ENCODE measurements at regions not wholly inside any gene's neighbourhood (a gene's known extent, or its start where the extent isn't known, plus 50 kb on each side); places are given as distances from the start of the nearest gene placed in this dataset.

DNA sequence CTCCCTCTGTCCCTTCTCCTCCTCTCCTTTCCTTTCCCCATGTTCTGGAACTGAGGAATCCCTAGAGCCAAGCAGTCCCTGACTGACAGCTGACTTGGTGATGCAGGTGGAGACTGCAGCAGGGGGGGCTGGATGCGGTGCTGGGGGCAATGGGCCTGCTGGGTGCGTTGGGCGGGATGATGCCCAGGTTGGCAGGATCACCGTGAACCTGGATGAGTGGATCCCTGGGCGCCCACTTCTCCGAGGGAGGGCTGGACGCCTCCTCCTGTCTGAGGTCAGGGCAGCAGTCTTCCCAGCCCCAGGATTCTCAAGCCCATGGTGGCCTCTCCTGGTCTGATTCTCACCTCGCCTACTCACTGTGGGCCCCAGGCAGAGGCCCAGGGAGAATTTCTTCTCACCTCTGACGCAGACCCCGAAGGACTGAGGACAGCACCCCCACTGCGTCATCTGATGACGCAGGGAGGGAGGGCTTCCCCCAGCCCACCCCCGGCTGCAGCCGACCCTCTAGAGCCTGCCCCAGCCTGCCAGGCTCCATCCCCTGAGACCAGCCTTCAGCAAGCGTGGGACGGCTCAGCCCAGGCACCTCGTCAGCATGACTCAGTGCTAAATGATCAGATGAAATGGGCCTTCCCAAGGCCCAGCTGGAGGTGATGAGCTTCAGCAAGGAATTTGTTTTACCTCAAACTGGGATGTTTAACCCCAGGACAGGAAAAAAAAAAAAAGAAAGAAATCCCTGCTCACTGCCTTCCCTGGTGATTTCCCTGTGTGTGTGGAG lies 188.0 kb upstream of the TNRC6C start:
- TF ChIP-seq, protein P1, sequence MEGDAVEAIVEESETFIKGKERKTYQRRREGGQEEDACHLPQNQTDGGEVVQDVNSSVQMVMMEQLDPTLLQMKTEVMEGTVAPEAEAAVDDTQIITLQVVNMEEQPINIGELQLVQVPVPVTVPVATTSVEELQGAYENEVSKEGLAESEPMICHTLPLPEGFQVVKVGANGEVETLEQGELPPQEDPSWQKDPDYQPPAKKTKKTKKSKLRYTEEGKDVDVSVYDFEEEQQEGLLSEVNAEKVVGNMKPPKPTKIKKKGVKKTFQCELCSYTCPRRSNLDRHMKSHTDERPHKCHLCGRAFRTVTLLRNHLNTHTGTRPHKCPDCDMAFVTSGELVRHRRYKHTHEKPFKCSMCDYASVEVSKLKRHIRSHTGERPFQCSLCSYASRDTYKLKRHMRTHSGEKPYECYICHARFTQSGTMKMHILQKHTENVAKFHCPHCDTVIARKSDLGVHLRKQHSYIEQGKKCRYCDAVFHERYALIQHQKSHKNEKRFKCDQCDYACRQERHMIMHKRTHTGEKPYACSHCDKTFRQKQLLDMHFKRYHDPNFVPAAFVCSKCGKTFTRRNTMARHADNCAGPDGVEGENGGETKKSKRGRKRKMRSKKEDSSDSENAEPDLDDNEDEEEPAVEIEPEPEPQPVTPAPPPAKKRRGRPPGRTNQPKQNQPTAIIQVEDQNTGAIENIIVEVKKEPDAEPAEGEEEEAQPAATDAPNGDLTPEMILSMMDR (IDR thresholded peaks at IDR 0.05), result no peak
- TF ChIP-seq ZFX (IDR thresholded peaks at IDR 0.05; ENCODE audit: borderline replicate concordance), result no peak
- no peak overlapping the region for H3K27ac ChIP-seq

- TF ChIP-seq ZFX (IDR thresholded peaks at IDR 0.05; ENCODE audit: borderline replicate concordance), result no peak
- TF ChIP-seq, protein P1 (IDR thresholded peaks at IDR 0.05), result no peak
- H3K27ac ChIP-seq, result no peak overlapping the region
Measured at GRCh38 chr17:77771145-77771544, 187.4 kb upstream of the TNRC6C start.

DNA sequence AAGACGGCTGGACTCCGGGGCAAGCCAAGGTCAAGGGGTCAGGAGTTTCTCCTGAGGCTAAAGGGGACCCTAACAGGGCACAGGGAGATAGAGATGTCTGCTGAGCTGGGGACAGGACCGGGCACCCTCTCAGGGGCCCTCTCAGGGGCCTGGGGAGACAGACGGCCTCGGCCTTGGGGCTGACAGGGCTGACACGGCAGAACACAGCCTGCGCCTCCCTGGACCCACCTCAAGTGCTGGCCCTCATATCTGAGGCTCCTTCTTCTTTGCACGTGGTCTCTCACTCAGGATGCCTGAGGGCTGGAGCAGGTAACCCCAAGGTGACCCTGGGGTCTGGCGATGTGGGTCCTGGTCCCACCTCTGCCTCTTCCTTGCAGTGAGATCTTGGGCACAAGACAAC lies 186.9 kb upstream of the TNRC6C start:
- no peak overlapping the region for H3K27ac ChIP-seq
- TF ChIP-seq, protein P1 (IDR thresholded peaks at IDR 0.05), result no peak
- TF ChIP-seq ZFX (IDR thresholded peaks at IDR 0.05; ENCODE audit: borderline replicate concordance), result no peak

DNA sequence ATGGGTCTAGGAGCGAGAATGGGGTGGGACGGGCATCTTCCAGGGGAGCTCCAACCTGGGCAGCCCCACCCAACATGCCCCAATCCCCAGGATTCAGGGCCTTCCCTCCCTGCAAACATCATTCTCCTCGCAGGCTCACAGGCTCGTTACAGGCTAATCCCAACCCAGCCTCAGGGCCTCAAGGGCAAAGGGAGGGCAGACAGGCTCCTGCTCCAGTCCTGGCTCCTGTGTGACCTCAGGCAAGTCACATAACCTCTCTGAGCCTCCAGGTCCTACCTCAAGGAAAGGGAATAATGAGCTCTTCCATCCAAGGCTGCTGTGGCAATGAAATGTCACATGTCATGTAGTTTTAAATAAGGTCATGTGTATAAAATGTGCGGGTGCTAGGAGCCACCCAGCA lies 186.5 kb upstream of the TNRC6C start:
- H3K27ac ChIP-seq, result no peak overlapping the region
- TF ChIP-seq, protein P1 (IDR thresholded peaks at IDR 0.05), result no peak
- no peak for TF ChIP-seq ZFX (IDR thresholded peaks at IDR 0.05; ENCODE audit: borderline replicate concordance)

GRCh38 chr17:77772461-77772897 lies 186.0 kb upstream of the TNRC6C start:
- no peak for TF ChIP-seq ZFX (IDR thresholded peaks at IDR 0.05; ENCODE audit: borderline replicate concordance)
- TF ChIP-seq, protein P1 (IDR thresholded peaks at IDR 0.05), result peak; percentile 75
- H3K27ac ChIP-seq, result no peak overlapping the region

- no peak overlapping the region for H3K27ac ChIP-seq
- TF ChIP-seq ZFX (IDR thresholded peaks at IDR 0.05; ENCODE audit: borderline replicate concordance), result no peak
- TF ChIP-seq, protein P1 (IDR thresholded peaks at IDR 0.05), result no peak
Measured at GRCh38 chr17:77772899-77773358, 185.6 kb upstream of the TNRC6C start.

GRCh38 chr17:77774182-77774581 lies 184.3 kb upstream of the TNRC6C start:
- no peak overlapping the region for H3K27ac ChIP-seq
- no peak for TF ChIP-seq ZFX (IDR thresholded peaks at IDR 0.05; ENCODE audit: borderline replicate concordance)
- TF ChIP-seq, protein P1 (IDR thresholded peaks at IDR 0.05), result no peak

Measured in 22Rv1 (cell line).